ENCODE measurements at regions not wholly inside any gene's neighbourhood (a gene's known extent, or its start where the extent isn't known, plus 50 kb on each side); places are given as distances from the start of the nearest gene placed in this dataset.

- in situ Hi-C loops (cut with HindIII; ENCODE audit: low pct_unique_long_range_greater_than_20kb, low sequenced_read_pairs): no loop called here
- no peak for DNase-seq (ENCODE audit: low read depth, low spot score)
Measured at GRCh38 chr12:118763234-118763633, 218.1 kb upstream of the SRRM4 start.

- DNase-seq (ENCODE audit: low read depth, low spot score): no peak
- in situ Hi-C loops (cut with HindIII; ENCODE audit: low pct_unique_long_range_greater_than_20kb, low sequenced_read_pairs): no loop called here
Measured at GRCh38 chr12:118773956-118774723, 207.2 kb upstream of the SRRM4 start.

GRCh38 chr12:118777504-118777903, 203.8 kb upstream of the SRRM4 start:
- DNase-seq (ENCODE audit: low read depth, low spot score): no peak
- in situ Hi-C loops (cut with HindIII; ENCODE audit: low pct_unique_long_range_greater_than_20kb, low sequenced_read_pairs): no loop called here

- no peak for DNase-seq (ENCODE audit: low read depth, low spot score)
- in situ Hi-C loops (cut with HindIII; ENCODE audit: low pct_unique_long_range_greater_than_20kb, low sequenced_read_pairs): no loop called here
Measured at GRCh38 chr12:118778077-118778476, 203.3 kb upstream of the SRRM4 start.

- in situ Hi-C loops (cut with HindIII; ENCODE audit: low pct_unique_long_range_greater_than_20kb, low sequenced_read_pairs): no loop called here
- no peak for DNase-seq (ENCODE audit: low read depth, low spot score)
Measured at GRCh38 chr12:118780939-118781338, 200.4 kb upstream of the SRRM4 start.

GRCh38 chr12:118781692-118782091, 199.6 kb upstream of the SRRM4 start:
- no peak for DNase-seq (ENCODE audit: low read depth, low spot score)
- in situ Hi-C loops (cut with HindIII; ENCODE audit: low pct_unique_long_range_greater_than_20kb, low sequenced_read_pairs): no loop called here

- no peak for DNase-seq (ENCODE audit: low read depth, low spot score)
- in situ Hi-C loops (cut with HindIII; ENCODE audit: low pct_unique_long_range_greater_than_20kb, low sequenced_read_pairs): no loop called here
Measured at GRCh38 chr12:118783703-118784102, 197.6 kb upstream of the SRRM4 start.

GRCh38 chr12:118790578-118790977, 190.8 kb upstream of the SRRM4 start:
- DNase-seq (ENCODE audit: low read depth, low spot score): no peak
- in situ Hi-C loops (cut with HindIII; ENCODE audit: low pct_unique_long_range_greater_than_20kb, low sequenced_read_pairs): no loop called here

- no peak for DNase-seq (ENCODE audit: low read depth, low spot score)
- in situ Hi-C loops (cut with HindIII; ENCODE audit: low pct_unique_long_range_greater_than_20kb, low sequenced_read_pairs): no loop called here
Measured at GRCh38 chr12:118813778-118814357, 167.5 kb upstream of the SRRM4 start.

- DNase-seq (ENCODE audit: low read depth, low spot score): no peak
- in situ Hi-C loops (cut with HindIII; ENCODE audit: low pct_unique_long_range_greater_than_20kb, low sequenced_read_pairs): no loop called here
Measured at GRCh38 chr12:118816296-118816695, 165.0 kb upstream of the SRRM4 start.

GRCh38 chr12:118821386-118821925, 159.9 kb upstream of the SRRM4 start:
- peak; percentile 95 for DNase-seq (ENCODE audit: low read depth, low spot score)
- in situ Hi-C loops (cut with HindIII; ENCODE audit: low pct_unique_long_range_greater_than_20kb, low sequenced_read_pairs): no loop called here

GRCh38 chr12:118822512-118822911, 158.8 kb upstream of the SRRM4 start:
- in situ Hi-C loops (cut with HindIII; ENCODE audit: low pct_unique_long_range_greater_than_20kb, low sequenced_read_pairs): no loop called here
- DNase-seq (ENCODE audit: low read depth, low spot score): no peak

- in situ Hi-C loops (cut with HindIII; ENCODE audit: low pct_unique_long_range_greater_than_20kb, low sequenced_read_pairs): no loop called here
- peak; percentile 9 for DNase-seq (ENCODE audit: low read depth, low spot score)
Measured at GRCh38 chr12:118827047-118827446, 154.3 kb upstream of the SRRM4 start.

- in situ Hi-C loops (cut with HindIII; ENCODE audit: low pct_unique_long_range_greater_than_20kb, low sequenced_read_pairs): no loop called here
- no peak for DNase-seq (ENCODE audit: low read depth, low spot score)
Measured at GRCh38 chr12:118827606-118828005, 153.7 kb upstream of the SRRM4 start.

GRCh38 chr12:118830296-118830695, 151.0 kb upstream of the SRRM4 start:
- no peak for DNase-seq (ENCODE audit: low read depth, low spot score)
- in situ Hi-C loops (cut with HindIII; ENCODE audit: low pct_unique_long_range_greater_than_20kb, low sequenced_read_pairs): no loop called here

- in situ Hi-C loops (cut with HindIII; ENCODE audit: low pct_unique_long_range_greater_than_20kb, low sequenced_read_pairs): no loop called here
- no peak for DNase-seq (ENCODE audit: low read depth, low spot score)
Measured at GRCh38 chr12:118835926-118836325, 145.4 kb upstream of the SRRM4 start.

- in situ Hi-C loops (cut with HindIII; ENCODE audit: low pct_unique_long_range_greater_than_20kb, low sequenced_read_pairs): no loop called here
- DNase-seq (ENCODE audit: low read depth, low spot score): peak; percentile 79
Measured at GRCh38 chr12:118840399-118840798, 140.9 kb upstream of the SRRM4 start.

- no peak for DNase-seq (ENCODE audit: low read depth, low spot score)
- in situ Hi-C loops (cut with HindIII; ENCODE audit: low pct_unique_long_range_greater_than_20kb, low sequenced_read_pairs): no loop called here
Measured at GRCh38 chr12:118840878-118841277, 140.5 kb upstream of the SRRM4 start.

- in situ Hi-C loops (cut with HindIII; ENCODE audit: low pct_unique_long_range_greater_than_20kb, low sequenced_read_pairs): no loop called here
- DNase-seq (ENCODE audit: low read depth, low spot score): no peak
Measured at GRCh38 chr12:118841588-118841987, 139.8 kb upstream of the SRRM4 start.
